ENCODE measurements at regions not wholly inside any gene's neighbourhood (a gene's known extent, or its start where the extent isn't known, plus 50 kb on each side); places are given as distances from the start of the nearest gene placed in this dataset.

DNA sequence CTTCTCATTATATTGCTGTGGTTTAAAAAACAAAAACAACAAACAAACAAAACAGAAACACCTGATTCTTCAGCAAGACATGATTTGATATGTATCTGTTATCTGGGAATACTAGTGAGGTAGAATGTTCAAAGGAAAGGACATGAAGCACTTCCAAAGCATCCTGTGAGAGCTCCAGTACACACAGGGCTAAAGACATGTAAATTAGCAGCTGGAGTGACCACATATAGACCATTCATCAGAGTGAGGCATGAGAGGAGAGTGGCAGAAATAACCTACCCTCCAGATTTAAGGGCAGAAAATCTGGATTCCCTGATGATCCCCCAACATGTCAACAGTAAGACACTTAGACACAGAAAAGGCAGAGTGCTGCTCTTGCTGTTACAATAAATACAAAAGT, 260.5 kb upstream of the CHRM3 start:
- H3K9me2 ChIP-seq (ENCODE audit: insufficient read depth, low read length), result no peaks in the 10 kb centered on the region
- CTCF ChIA-PET (ENCODE audit: unreplicated experiment), result no interaction called here
- intact Hi-C loops (cut with micrococcal nuclease; ENCODE audit: unreplicated experiment), result no loop called here
- H3K9me3 ChIP-seq (ENCODE audit: low read length), result no peaks in the 10 kb centered on the region
- no peaks in the 10 kb centered on the region for H3K79me2 ChIP-seq (ENCODE audit: insufficient read depth, low read depth, low read length)
- no peak for DNase-seq (ENCODE audit: low spot score)
- no peaks in the 10 kb centered on the region for H3K4me1 ChIP-seq (ENCODE audit: insufficient read depth, low read length, poor library complexity, severe bottlenecking)
- no TSS peak for BruUV-seq (replicated peaks)
- TF ChIP-seq EZH2phosphoT487 (IDR thresholded peaks at IDR 0.05; ENCODE audit: borderline replicate concordance, low read depth, low read length), result no peak
- no peak for TF ChIP-seq CTCF (conservative IDR thresholded peaks at IDR 0.05; ENCODE audit: low read length)
- POLR2A ChIA-PET, result interaction anchor here (0.7 kb wide), 1 partner anchor 1058 kb away, joined by 4 read pairs; no protein-coding TSS in a partner anchor
- no peaks in the 10 kb centered on the region for H4K20me1 ChIP-seq (ENCODE audit: insufficient read depth, low read length)
- no peak overlapping the region for H3K4me2 ChIP-seq (ENCODE audit: low read length)
- H3K36me3 ChIP-seq (ENCODE audit: insufficient read depth, low read length), result no peaks in the 10 kb centered on the region
- no peak overlapping the region for H3K4me3 ChIP-seq (ENCODE audit: low read depth, low read length, poor library complexity, severe bottlenecking)
- H2AFZ ChIP-seq (ENCODE audit: low read length), result no peak overlapping the region
- H3K27ac ChIP-seq (ENCODE audit: low read depth, low read length, poor library complexity, severe bottlenecking), result no peak overlapping the region

- intact Hi-C loops (cut with micrococcal nuclease; ENCODE audit: unreplicated experiment), result no loop called here
- no TSS peak for BruUV-seq (replicated peaks)
- ChIA-PET CTCF (ENCODE audit: unreplicated experiment) (no interaction called here), POLR2A (interaction anchor here (0.7 kb wide), 1 partner anchor 1057 kb away, joined by 4 read pairs; no protein-coding TSS in a partner anchor)
- no peak for DNase-seq (ENCODE audit: low spot score)
- no peaks in the 10 kb centered on the region for H4K20me1 ChIP-seq (ENCODE audit: insufficient read depth, low read length)
- no peak for TF ChIP-seq EZH2phosphoT487 (IDR thresholded peaks at IDR 0.05; ENCODE audit: borderline replicate concordance, low read depth, low read length)
- no peak for TF ChIP-seq CTCF (conservative IDR thresholded peaks at IDR 0.05; ENCODE audit: low read length)
- no peak overlapping the region for H3K4me2 ChIP-seq (ENCODE audit: low read length)
- H3K9me3 ChIP-seq (ENCODE audit: low read length), result no peaks in the 10 kb centered on the region
- no peaks in the 10 kb centered on the region for H3K79me2 ChIP-seq (ENCODE audit: insufficient read depth, low read depth, low read length)
- H3K4me3 ChIP-seq (ENCODE audit: low read depth, low read length, poor library complexity, severe bottlenecking), result no peak overlapping the region
- no peak overlapping the region for H2AFZ ChIP-seq (ENCODE audit: low read length)
- H3K9me2 ChIP-seq (ENCODE audit: insufficient read depth, low read length), result no peaks in the 10 kb centered on the region
- no peak overlapping the region for H3K27ac ChIP-seq (ENCODE audit: low read depth, low read length, poor library complexity, severe bottlenecking)
- no peaks in the 10 kb centered on the region for H3K4me1 ChIP-seq (ENCODE audit: insufficient read depth, low read length, poor library complexity, severe bottlenecking)
- no peaks in the 10 kb centered on the region for H3K36me3 ChIP-seq (ENCODE audit: insufficient read depth, low read length)
Observed at GRCh38 chr1:239125027-239125426, 261.3 kb upstream of the CHRM3 start.

DNA sequence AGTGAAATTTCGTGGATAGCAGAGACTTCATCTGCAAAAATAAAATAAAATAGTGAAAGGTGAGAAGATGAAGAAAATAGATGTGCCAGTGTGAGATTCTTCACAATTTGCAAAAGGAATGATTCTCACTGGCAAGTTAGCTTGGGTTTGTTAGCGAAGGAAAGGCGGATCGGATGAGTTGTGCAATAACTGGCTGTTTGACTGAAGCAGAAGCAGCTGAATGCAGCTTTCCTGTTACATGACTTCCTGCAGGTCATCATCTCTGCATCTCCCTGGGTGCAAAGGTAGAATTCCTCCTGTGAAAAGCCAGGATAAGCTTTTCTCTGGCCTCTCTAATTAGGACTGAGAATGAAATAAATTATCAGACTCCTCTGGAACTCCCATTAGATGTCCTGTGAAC, 263.1 kb upstream of the CHRM3 start:
- Histone ChIP-seq H3K9me3 (ENCODE audit: low read length) (no peaks in the 10 kb centered on the region), H3K36me3 (ENCODE audit: insufficient read depth, low read length) (no peaks in the 10 kb centered on the region), H3K79me2 (ENCODE audit: insufficient read depth, low read depth, low read length) (no peaks in the 10 kb centered on the region), H2AFZ (ENCODE audit: low read length) (no peak overlapping the region), H4K20me1 (ENCODE audit: insufficient read depth, low read length) (no peaks in the 10 kb centered on the region), H3K9me2 (ENCODE audit: insufficient read depth, low read length) (no peaks in the 10 kb centered on the region), H3K4me1 (ENCODE audit: insufficient read depth, low read length, poor library complexity, severe bottlenecking) (no peaks in the 10 kb centered on the region), H3K27ac (ENCODE audit: low read depth, low read length, poor library complexity, severe bottlenecking) (no peak overlapping the region), H3K4me2 (ENCODE audit: low read length) (no peak overlapping the region), H3K4me3 (ENCODE audit: low read depth, low read length, poor library complexity, severe bottlenecking) (no peak overlapping the region)
- no peak for TF ChIP-seq EZH2phosphoT487 (IDR thresholded peaks at IDR 0.05; ENCODE audit: borderline replicate concordance, low read depth, low read length)
- TF ChIP-seq CTCF (conservative IDR thresholded peaks at IDR 0.05; ENCODE audit: low read length), result no peak
- ChIA-PET POLR2A (no interaction called here), CTCF (ENCODE audit: unreplicated experiment) (no interaction called here)
- DNase-seq (ENCODE audit: low spot score), result no peak
- intact Hi-C loops (cut with micrococcal nuclease; ENCODE audit: unreplicated experiment), result no loop called here
- BruUV-seq (replicated peaks), result no TSS peak

Measured in OCI-LY7 (cell line).